HCT116 (cell line): ENCODE measurements at regions not wholly inside any gene's neighbourhood (a gene's known extent, or its start where the extent isn't known, plus 50 kb on each side); places are given as distances from the start of the nearest gene placed in this dataset.
A peak's percentile ranks its signal among the peaks of the same experiment; 100 is the strongest.

Source experiments
- ATAC-seq: fragments of 200-7000 bp; cut with Tn5 transposase; 2 replicates; pipeline ENCODE4 v1.9.1; 2020; ENCODE audit warnings: mild to moderate bottlenecking, moderate library complexity
- BruUV-seq: library from RNA; stranded (reverse); fragments of 400-500 nt; replicated peaks from 2 replicates; lab custom pipeline; 2021; lab: Mats Ljungman, UMichigan
- CTCF ChIA-PET: fragments of 300-600 bp; sonication (Branson Sonifier 250); formaldehyde crosslinking; loops from one replicate; lab custom pipeline; 2021; ENCODE audit warnings: antibody characterized with exemption; lab: Charles Lee
- POLR2A ChIA-PET: fragments of 300-600, 350-600 bp; sonication (Branson Sonifier 250); formaldehyde crosslinking; loops from one replicate; lab custom pipeline; 2021; ENCODE audit warnings: antibody characterized with exemption; lab: Charles Lee
- RAD21 ChIA-PET, 2 experiments: fragments of 300-600 bp; sonication (Branson Sonifier 250); formaldehyde crosslinking; loops; one replicate each; lab custom pipeline; 2023; ENCODE audit warnings: low total read pairs in 2 of 2; ENCODE audit not compliant: uncharacterized antibody in 2 of 2, unreplicated experiment in 2 of 2, low non-redundant PET in 1 of 2; lab: Charles Lee
- DNase-seq: peaks from one replicate; pipeline ENCODE4 v3.0.0-alpha.2; 2010; ENCODE audit warnings: low read depth, low spot score
- H2AFZ ChIP-seq: fragments of 200-600 bp; shearing (Covaris generic), sonication (generic); 2 replicates; pipeline ENCODE4 v1.6.1; 2017; ENCODE audit warnings: low read depth, mixed run types, mixed read lengths, antibody characterized with exemption, low read length; ENCODE audit not compliant: poor library complexity, severe bottlenecking
- H3K27ac ChIP-seq: 2 replicates; pipeline ENCODE4 v1.5.1; 2012; ENCODE audit warnings: low read depth, low read length
- H3K27me3 ChIP-seq: fragments of 200-600 bp; sonication (generic); 2 replicates; pipeline ENCODE4 v1.6.1; 2016; ENCODE audit warnings: mixed run types, low read length, mixed read lengths; ENCODE audit not compliant: insufficient read depth
- H3K36me3 ChIP-seq, 2 experiments: fragments of 200-500 bp in 1 of 2; fragments of 200-600 bp in 1 of 2; sonication (Bioruptor generic) in 1 of 2; sonication (generic) in 1 of 2; 2 replicates each; pipeline versions ENCODE4 v1.5.1 to v1.6.1; 2014 to 2016; ENCODE audit warnings: low read length in 2 of 2, inconsistent platforms in 1 of 2, mixed read lengths in 1 of 2, mixed run types in 1 of 2; ENCODE audit not compliant: insufficient read depth in 2 of 2, control insufficient read depth in 1 of 2
- H3K4me1 ChIP-seq, 2 experiments: fragments of 200-600 bp in 1 of 2; sonication (generic) in 1 of 2; 2 replicates each; pipeline versions ENCODE4 v1.5.1 to v1.6.1; 2012 to 2017; ENCODE audit warnings: low read length in 2 of 2, inconsistent platforms in 1 of 2, mild to moderate bottlenecking in 1 of 2, mixed read lengths in 1 of 2, mixed run types in 1 of 2, moderate library complexity in 1 of 2; ENCODE audit not compliant: insufficient read depth in 2 of 2, control insufficient read depth in 1 of 2
- H3K4me2 ChIP-seq: fragments of 200-600 bp; sonication (generic); 2 replicates; pipeline ENCODE4 v1.6.1; 2017; ENCODE audit warnings: mixed run types, low read length, mixed read lengths
- H3K4me3 ChIP-seq, 2 experiments: fragments of 200-600 bp in 1 of 2; sonication (generic) in 1 of 2; replicated peaks in 1 of 2; 2 replicates each; pipeline ENCODE4 v1.5.1; 2011 to 2016; ENCODE audit warnings: low read length in 2 of 2, control low read depth in 1 of 2, low read depth in 1 of 2, mild to moderate bottlenecking in 1 of 2, mixed read lengths in 1 of 2, mixed run types in 1 of 2
- H3K79me2 ChIP-seq: fragments of 200-600 bp; sonication (generic); 2 replicates; pipeline ENCODE4 v1.6.1; 2017; ENCODE audit warnings: mild to moderate bottlenecking, mixed run types, low read length, moderate library complexity, mixed read lengths; ENCODE audit not compliant: insufficient read depth
- H3K9ac ChIP-seq: fragments of 200-600 bp; sonication (generic); 2 replicates; pipeline ENCODE4 v1.6.1; 2016; ENCODE audit warnings: low read length, mixed read lengths
- H3K9me2 ChIP-seq: fragments of 200-600 bp; sonication (generic), shearing (Covaris generic); 2 replicates; pipeline ENCODE4 v1.6.1; 2017; ENCODE audit warnings: mixed run types, mild to moderate bottlenecking, moderate library complexity; ENCODE audit not compliant: insufficient read depth
- H3K9me3 ChIP-seq, 2 experiments: fragments of 200-500 bp in 1 of 2; fragments of 200-600 bp in 1 of 2; sonication (Bioruptor generic) in 1 of 2; sonication (generic) in 1 of 2; 2 replicates each; pipeline ENCODE4 v1.6.1; 2014 to 2017; ENCODE audit warnings: low read length in 2 of 2, mixed read lengths in 2 of 2, inconsistent platforms in 1 of 2, low read depth in 1 of 2, mild to moderate bottlenecking in 1 of 2, mixed run types in 1 of 2, moderate library complexity in 1 of 2; ENCODE audit not compliant: control insufficient read depth in 1 of 2, insufficient read depth in 1 of 2
- H4K20me1 ChIP-seq: fragments of 200-600 bp; sonication (generic), shearing (Covaris generic); 2 replicates; pipeline ENCODE4 v1.6.1; 2017; ENCODE audit warnings: mixed run types, mild to moderate bottlenecking, moderate library complexity; ENCODE audit not compliant: insufficient read depth
- CTCF ChIP-seq, 3 experiments: fragments of 200-600 bp in 1 of 3; sonication (generic) in 1 of 3; IDR thresholded peaks in 2 of 3; conservative IDR thresholded peaks in 1 of 3; 2 replicates each; pipeline ENCODE4 v1.5.1; 2012 to 2017; ENCODE audit warnings: low read depth in 2 of 3, low read length in 2 of 3, antibody characterized with exemption in 1 of 3, borderline replicate concordance in 1 of 3, control low read depth in 1 of 3, mild to moderate bottlenecking in 1 of 3, mixed read lengths in 1 of 3, mixed run types in 1 of 3, moderate library complexity in 1 of 3; ENCODE audit not compliant: insufficient read depth in 1 of 3
- ELF1 ChIP-seq: IDR thresholded peaks from 2 replicates; pipeline ENCODE4 v1.6.1; 2012; ENCODE audit warnings: low read depth, borderline replicate concordance
- EZH2 ChIP-seq: fragments of 200-600 bp; sonication (generic); IDR thresholded peaks from 2 replicates; pipeline ENCODE4 v1.6.1; 2017; ENCODE audit warnings: antibody characterized with exemption, mixed run types
- EZH2phosphoT487 ChIP-seq: fragments of 200-600 bp; IDR thresholded peaks from 2 replicates; pipeline ENCODE4 v1.6.1; 2018; ENCODE audit warnings: antibody characterized with exemption, borderline replicate concordance
- FOSL1 ChIP-seq: IDR thresholded peaks from 2 replicates; pipeline ENCODE4 v1.6.1; 2012; ENCODE audit warnings: low read depth
- JUND ChIP-seq: IDR thresholded peaks from 2 replicates; pipeline ENCODE4 v1.6.1; 2012
- MAX ChIP-seq: IDR thresholded peaks from 2 replicates; pipeline ENCODE4 v1.6.1; 2012
- REST ChIP-seq: IDR thresholded peaks from 2 replicates; pipeline ENCODE4 v1.6.1; 2012; ENCODE audit warnings: low read depth
- SP1 ChIP-seq: IDR thresholded peaks from 2 replicates; pipeline ENCODE4 v1.6.1; 2012; ENCODE audit warnings: low read depth
- SRF ChIP-seq: IDR thresholded peaks from 2 replicates; pipeline ENCODE4 v1.6.1; 2012; ENCODE audit warnings: low read depth
- TCF7L2 ChIP-seq: IDR thresholded peaks from 2 replicates; pipeline ENCODE4 v1.7.0; 2011; ENCODE audit warnings: borderline replicate concordance, inconsistent platforms; ENCODE audit not compliant: insufficient read depth, insufficient read length; ENCODE audit errors: extremely low read depth
- ZFX ChIP-seq: fragments of 450-650 bp; IDR thresholded peaks from 2 replicates; pipeline ENCODE4 v1.6.1; 2017
- intact Hi-C: fragments of 100-400 bp; cut with micrococcal nuclease; formaldehyde crosslinking; loops from 2 replicates; pipeline ENCODE4 v1.10.0; 2022

GRCh38 chr16:86697715-86698114 is 119.4 kb downstream of the FOXL1 start:
- Histone ChIP-seq H3K9ac (no peak overlapping the region), H2AFZ (no peak overlapping the region), H3K27ac (no peak overlapping the region), H3K4me2 (no peak overlapping the region), H3K9me3 (no peaks in the 10 kb centered on the region), H3K27me3 (0 out of 2 replicates have a peak, but pooled peaks cover 16% of the 10 kb centered on the region), H3K4me3 (no peak overlapping the region), H3K9me2 (no peaks in the 10 kb centered on the region), H3K79me2 (no peaks in the 10 kb centered on the region), H3K36me3 (no peaks in the 10 kb centered on the region), H4K20me1 (no peaks in the 10 kb centered on the region), H3K4me1 (no peaks in the 10 kb centered on the region; a peak in 1 of 4 replicates)
- CTCF ChIA-PET: no interaction called here
- intact Hi-C loops: no loop called here
- ATAC-seq (no peak), DNase-seq (no peak)
- POLR2A ChIA-PET: no interaction called here
- RAD21 ChIA-PET: no interaction called here
- BruUV-seq: no TSS peak
- TF ChIP-seq ELF1 (no peak), TCF7L2 (peak; percentile 42)

GRCh38 chr16:86700046-86700945 is 121.9 kb downstream of the FOXL1 start:
- POLR2A ChIA-PET: interaction anchor here (1.4 kb wide), 1 partner anchor 36 kb away, joined by 4 read pairs; no protein-coding TSS in a partner anchor
- ATAC-seq (no peak), DNase-seq (no peak)
- Histone ChIP-seq H4K20me1 (no peaks in the 10 kb centered on the region), H3K79me2 (no peaks in the 10 kb centered on the region), H3K4me1 (no peaks in the 10 kb centered on the region; a peak in 1 of 4 replicates), H3K27me3 (0 out of 2 replicates have a peak, but pooled peaks cover 9% of the 10 kb centered on the region), H3K9me2 (no peaks in the 10 kb centered on the region), H3K36me3 (no peaks in the 10 kb centered on the region), H2AFZ (no peak overlapping the region), H3K27ac (no peak overlapping the region), H3K9me3 (no peaks in the 10 kb centered on the region), H3K9ac (no peak overlapping the region), H3K4me2 (no peak overlapping the region), H3K4me3 (no peak overlapping the region)
- intact Hi-C loops: no loop called here
- BruUV-seq: no TSS peak
- RAD21 ChIA-PET: no interaction called here
- CTCF ChIA-PET: no interaction called here
- TF ChIP-seq TCF7L2 (no peak), REST (no peak), ZFX (no peak), SRF (no peak), ELF1 (no peak), EZH2phosphoT487 (no peak), SP1 (no peak), EZH2 (no peak), JUND (no peak), MAX (no peak), CTCF (IDR thresholded peaks at IDR 0.05 in 2 of 3, conservative IDR thresholded peaks at IDR 0.05 in 1 of 3; ENCODE audit: borderline replicate concordance in 1 of 3, insufficient read depth in 1 of 3, low read depth in 2 of 3, low read length in 2 of 3) (no peak), FOSL1 (no peak)
